GM12878 (cell line): ENCODE measurements at regions not wholly inside any gene's neighbourhood (a gene's known extent, or its start where the extent isn't known, plus 50 kb on each side); places are given as distances from the start of the nearest gene placed in this dataset.

Experiments
- ATAC-seq: fragments of 200-7000 bp; cut with Tn5 transposase; 3 replicates; pipeline ENCODE4 v1.9.1; 2020; ENCODE audit warnings: mild to moderate bottlenecking, moderate library complexity
- BruUV-seq: library from RNA; stranded (reverse); fragments of 400-500 nt; replicated peaks from 2 replicates; lab custom pipeline; 2021; lab: Mats Ljungman, UMichigan
- CTCF ChIA-PET: fragments of 300-600 bp; sonication (Branson Sonifier 250); formaldehyde crosslinking; extraction: SDS; loops from one replicate; lab custom pipeline; 2021; ENCODE audit warnings: inconsistent platforms; lab: Yijun Ruan, JAX
- POLR2A ChIA-PET: fragments of 350-600 bp; formaldehyde crosslinking; extraction: SDS; loops from one replicate; lab custom pipeline; 2021; ENCODE audit warnings: inconsistent platforms; lab: Charles Lee
- RAD21 ChIA-PET: fragments of 300-600 bp; sonication (Branson Sonifier 250); formaldehyde crosslinking; loops from one replicate; lab custom pipeline; 2023; ENCODE audit warnings: antibody characterized with exemption; ENCODE audit not compliant: unreplicated experiment; lab: Charles Lee
- SMC1A ChIA-PET: fragments of 300-600 bp; sonication (Branson Sonifier 250); formaldehyde crosslinking; loops from one replicate; lab custom pipeline; 2023; ENCODE audit not compliant: unreplicated experiment, uncharacterized antibody; lab: Charles Lee
- DNase-seq: peaks from one replicate; pipeline ENCODE4 v3.0.0-alpha.2; 2011; ENCODE audit warnings: low read depth, low spot score
- FAIRE-seq: peaks from 3 replicates; lab custom pipeline; 2011; peaks lifted over from hg19 to GRCh38; lab: Jason Lieb, UNC
- H2AFZ ChIP-seq: 2 replicates; pipeline ENCODE4 v1.6.0; 2011; ENCODE audit warnings: low read depth, low read length, control low read depth; ENCODE audit not compliant: control insufficient read depth
- H3K27ac ChIP-seq: 2 replicates; pipeline ENCODE4 v1.5.1; 2011; ENCODE audit warnings: control low read depth; ENCODE audit not compliant: control insufficient read depth, insufficient read depth
- H3K27me3 ChIP-seq, 2 experiments: replicated peaks in 1 of 2; 2 replicates each; pipeline versions ENCODE4 v1.6.0 to v1.6.1; 2011; ENCODE audit warnings: low read length in 1 of 2; ENCODE audit not compliant: control insufficient read depth in 2 of 2, insufficient read depth in 2 of 2
- H3K36me3 ChIP-seq, 2 experiments: 2 replicates each; pipeline ENCODE4 v1.5.1; 2011; ENCODE audit warnings: low read length in 1 of 2; ENCODE audit not compliant: control insufficient read depth in 2 of 2, insufficient read depth in 2 of 2
- H3K4me1 ChIP-seq: 2 replicates; pipeline ENCODE4 v1.6.1; 2011; ENCODE audit warnings: mild to moderate bottlenecking, low read length, moderate library complexity, mixed read lengths; ENCODE audit not compliant: control insufficient read depth, insufficient read depth
- H3K4me2 ChIP-seq: 2 replicates; pipeline ENCODE4 v1.6.0; 2011; ENCODE audit warnings: control low read depth; ENCODE audit not compliant: control insufficient read depth, insufficient read depth
- H3K4me3 ChIP-seq: fragments of 200-600 bp; sonication (generic); 2 replicates; pipeline ENCODE4 v1.5.1; 2016
- H3K79me2 ChIP-seq: 2 replicates; pipeline ENCODE4 v1.6.0; 2011; ENCODE audit warnings: low read length; ENCODE audit not compliant: control insufficient read depth, insufficient read depth
- H3K9ac ChIP-seq: 2 replicates; pipeline ENCODE4 v1.8.0; 2011; ENCODE audit warnings: low read length, control low read depth, mixed read lengths; ENCODE audit not compliant: control insufficient read depth, insufficient read depth
- H3K9me3 ChIP-seq: replicated peaks from 3 replicates; pipeline ENCODE4 v1.5.1; 2011; ENCODE audit warnings: mild to moderate bottlenecking, low read length; ENCODE audit not compliant: control insufficient read depth, insufficient read depth
- H4K20me1 ChIP-seq: 2 replicates; pipeline ENCODE4 v1.6.0; 2011; ENCODE audit not compliant: control insufficient read depth, insufficient read depth
- CHD2 ChIP-seq: IDR thresholded peaks from 2 replicates; pipeline ENCODE4 v1.6.1; 2011; ENCODE audit warnings: low read depth, low read length, improper control_type of control experiment, borderline replicate concordance
- EGR1 ChIP-seq, 2 experiments: IDR thresholded peaks; 1 replicate in 1 of 2; 2 replicates in 1 of 2; pipeline ENCODE4 v1.6.1; 2011 to 2012; ENCODE audit warnings: low read depth in 2 of 2, low read length in 2 of 2, borderline replicate concordance in 1 of 2, mild to moderate bottlenecking in 1 of 2, moderate library complexity in 1 of 2
- ETV6 ChIP-seq, 2 experiments: fragments of 450-650 bp in 1 of 2; IDR thresholded peaks in 1 of 2; conservative IDR thresholded peaks in 1 of 2; 2 replicates each; pipeline ENCODE4 v1.6.1; 2014; ENCODE audit warnings: antibody characterized with exemption in 1 of 2, borderline replicate concordance in 1 of 2, low read depth in 1 of 2, mild to moderate bottlenecking in 1 of 2, moderate library complexity in 1 of 2
- GATAD2B ChIP-seq: fragments of 450-650 bp; conservative IDR thresholded peaks from 2 replicates; pipeline ENCODE4 v1.6.1; 2017; ENCODE audit warnings: low read depth, mild to moderate bottlenecking, moderate library complexity
- MXI1 ChIP-seq: fragments of 150-350 bp; IDR thresholded peaks from 2 replicates; pipeline ENCODE4 v1.6.1; 2011; ENCODE audit warnings: low read depth, mild to moderate bottlenecking, inconsistent platforms, low read length, improper control_type of control experiment
- NRF1 ChIP-seq: conservative IDR thresholded peaks from 2 replicates; pipeline ENCODE4 v1.6.1; 2011; ENCODE audit warnings: mild to moderate bottlenecking, low read depth, low read length, improper control_type of control experiment
- PAX5 ChIP-seq: IDR thresholded peaks from 2 replicates; pipeline ENCODE4 v1.6.1; 2011; ENCODE audit warnings: low read depth, low read length, borderline replicate concordance
- SMC3 ChIP-seq: IDR thresholded peaks from 2 replicates; pipeline ENCODE4 v1.6.1; 2011; ENCODE audit warnings: low read length, improper control_type of control experiment, borderline replicate concordance
- STAT3 ChIP-seq: IDR thresholded peaks from 2 replicates; pipeline ENCODE4 v1.6.1; 2011; ENCODE audit warnings: low read depth, low read length, improper control_type of control experiment
- ZZZ3 ChIP-seq: IDR thresholded peaks from 2 replicates; pipeline ENCODE4 v1.6.1; 2011; ENCODE audit warnings: low read depth; ENCODE audit not compliant: control insufficient read depth, insufficient read length
- WGBS: methylation state at CpG from one replicate; pipeline ENCODE4 v1.1.6; 2016; ENCODE audit warnings: low lambda C conversion rate; ENCODE audit not compliant: insufficient replicate concordance, insufficient coverage; ENCODE audit errors: missing lambda C conversion rate; 5-methylcytosine and 5-hydroxymethylcytosine counted together
- in situ Hi-C: fragments of 300-500 bp; cut with MboI; formaldehyde crosslinking; loops from 9 replicates; pipeline ENCODE4 v1.14.3; 2018; ENCODE audit warnings: mixed read lengths
- intact Hi-C: fragments of 100-400 bp; cut with micrococcal nuclease; formaldehyde crosslinking; loops from one replicate; pipeline ENCODE4 v1.14.2; 2022; ENCODE audit not compliant: unreplicated experiment
- TF ChIP-seq, protein P1 (sequence below): fragments of 450-650 bp; IDR thresholded peaks from 2 replicates; pipeline ENCODE4 v1.6.1; 2018; ENCODE audit warnings: borderline replicate concordance, mild to moderate bottlenecking; ENCODE audit not compliant: partially characterized antibody
- TF ChIP-seq, protein P2 (sequence below): fragments of 450-650 bp; IDR thresholded peaks from 2 replicates; pipeline ENCODE4 v1.6.1; 2017; ENCODE audit warnings: mild to moderate bottlenecking, moderate library complexity
- TF ChIP-seq, protein P3 (sequence below): fragments of 450-650 bp; IDR thresholded peaks from 2 replicates; pipeline ENCODE4 v1.6.1; 2016; ENCODE audit warnings: mild to moderate bottlenecking, moderate library complexity, borderline replicate concordance

DNA sequence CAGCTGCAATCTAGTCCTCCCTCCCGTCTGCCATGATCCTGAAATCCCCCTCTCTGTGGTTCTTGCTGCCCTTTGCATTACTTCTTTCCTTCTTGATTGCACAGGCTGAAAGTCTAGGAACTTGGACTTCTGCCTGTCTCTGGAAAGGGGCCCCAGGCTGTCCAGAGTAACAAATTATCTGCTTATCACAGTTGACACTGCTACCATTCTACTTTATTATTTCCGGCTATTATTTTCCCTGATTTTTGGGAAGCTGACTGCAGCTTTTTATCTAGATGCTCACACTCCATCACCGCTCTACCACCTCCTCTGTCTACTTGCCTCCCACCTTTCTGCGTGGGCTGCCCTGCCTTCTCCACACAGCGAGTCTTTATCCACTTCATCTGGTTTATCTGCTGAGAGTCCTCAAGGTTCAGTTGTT, 202.1 kb upstream of the PLXNA2 start:
- ATAC-seq, result no peak
- intact Hi-C loops (no loop called here), in situ Hi-C loops (no loop called here)
- Histone ChIP-seq H4K20me1 (no peaks in the 10 kb centered on the region), H3K9me3 (no peaks in the 10 kb centered on the region; the same call in 2 of the 3 replicates), H3K27me3 (peaks cover 2 to 6% of the 10 kb centered on the region in 2 experiments; a peak in 1 of 4 replicates), H3K79me2 (no peaks in the 10 kb centered on the region), H3K4me1 (no peaks in the 10 kb centered on the region), H3K36me3 (no peaks in the 10 kb centered on the region), H3K27ac (no peak overlapping the region), H3K4me2 (no peak overlapping the region), H3K9ac (no peak overlapping the region), H2AFZ (no peak overlapping the region), H3K4me3 (no peak overlapping the region)
- CTCF ChIA-PET, result no interaction called here
- BruUV-seq, result no TSS peak
- FAIRE-seq, result no peak
- 38% methylated on average over 5 of the region's 5 CpGs for WGBS
- RAD21 ChIA-PET, result no interaction called here
- POLR2A ChIA-PET, result no interaction called here
- SMC1A ChIA-PET, result no interaction called here
- DNase-seq, result no peak
- TF ChIP-seq, protein P1, sequence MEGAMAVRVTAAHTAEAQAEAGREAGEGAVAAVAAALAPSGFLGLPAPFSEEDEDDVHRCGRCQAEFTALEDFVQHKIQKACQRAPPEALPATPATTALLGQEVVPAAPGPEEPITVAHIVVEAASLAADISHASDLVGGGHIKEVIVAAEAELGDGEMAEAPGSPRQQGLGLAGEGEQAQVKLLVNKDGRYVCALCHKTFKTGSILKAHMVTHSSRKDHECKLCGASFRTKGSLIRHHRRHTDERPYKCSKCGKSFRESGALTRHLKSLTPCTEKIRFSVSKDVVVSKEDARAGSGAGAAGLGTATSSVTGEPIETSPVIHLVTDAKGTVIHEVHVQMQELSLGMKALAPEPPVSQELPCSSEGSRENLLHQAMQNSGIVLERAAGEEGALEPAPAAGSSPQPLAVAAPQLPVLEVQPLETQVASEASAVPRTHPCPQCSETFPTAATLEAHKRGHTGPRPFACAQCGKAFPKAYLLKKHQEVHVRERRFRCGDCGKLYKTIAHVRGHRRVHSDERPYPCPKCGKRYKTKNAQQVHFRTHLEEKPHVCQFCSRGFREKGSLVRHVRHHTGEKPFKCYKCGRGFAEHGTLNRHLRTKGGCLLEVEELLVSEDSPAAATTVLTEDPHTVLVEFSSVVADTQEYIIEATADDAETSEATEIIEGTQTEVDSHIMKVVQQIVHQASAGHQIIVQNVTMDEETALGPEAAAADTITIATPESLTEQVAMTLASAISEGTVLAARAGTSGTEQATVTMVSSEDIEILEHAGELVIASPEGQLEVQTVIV, result no peak
- no peak for TF ChIP-seq ZZZ3
- TF ChIP-seq PAX5, result no peak
- TF ChIP-seq, protein P2, sequence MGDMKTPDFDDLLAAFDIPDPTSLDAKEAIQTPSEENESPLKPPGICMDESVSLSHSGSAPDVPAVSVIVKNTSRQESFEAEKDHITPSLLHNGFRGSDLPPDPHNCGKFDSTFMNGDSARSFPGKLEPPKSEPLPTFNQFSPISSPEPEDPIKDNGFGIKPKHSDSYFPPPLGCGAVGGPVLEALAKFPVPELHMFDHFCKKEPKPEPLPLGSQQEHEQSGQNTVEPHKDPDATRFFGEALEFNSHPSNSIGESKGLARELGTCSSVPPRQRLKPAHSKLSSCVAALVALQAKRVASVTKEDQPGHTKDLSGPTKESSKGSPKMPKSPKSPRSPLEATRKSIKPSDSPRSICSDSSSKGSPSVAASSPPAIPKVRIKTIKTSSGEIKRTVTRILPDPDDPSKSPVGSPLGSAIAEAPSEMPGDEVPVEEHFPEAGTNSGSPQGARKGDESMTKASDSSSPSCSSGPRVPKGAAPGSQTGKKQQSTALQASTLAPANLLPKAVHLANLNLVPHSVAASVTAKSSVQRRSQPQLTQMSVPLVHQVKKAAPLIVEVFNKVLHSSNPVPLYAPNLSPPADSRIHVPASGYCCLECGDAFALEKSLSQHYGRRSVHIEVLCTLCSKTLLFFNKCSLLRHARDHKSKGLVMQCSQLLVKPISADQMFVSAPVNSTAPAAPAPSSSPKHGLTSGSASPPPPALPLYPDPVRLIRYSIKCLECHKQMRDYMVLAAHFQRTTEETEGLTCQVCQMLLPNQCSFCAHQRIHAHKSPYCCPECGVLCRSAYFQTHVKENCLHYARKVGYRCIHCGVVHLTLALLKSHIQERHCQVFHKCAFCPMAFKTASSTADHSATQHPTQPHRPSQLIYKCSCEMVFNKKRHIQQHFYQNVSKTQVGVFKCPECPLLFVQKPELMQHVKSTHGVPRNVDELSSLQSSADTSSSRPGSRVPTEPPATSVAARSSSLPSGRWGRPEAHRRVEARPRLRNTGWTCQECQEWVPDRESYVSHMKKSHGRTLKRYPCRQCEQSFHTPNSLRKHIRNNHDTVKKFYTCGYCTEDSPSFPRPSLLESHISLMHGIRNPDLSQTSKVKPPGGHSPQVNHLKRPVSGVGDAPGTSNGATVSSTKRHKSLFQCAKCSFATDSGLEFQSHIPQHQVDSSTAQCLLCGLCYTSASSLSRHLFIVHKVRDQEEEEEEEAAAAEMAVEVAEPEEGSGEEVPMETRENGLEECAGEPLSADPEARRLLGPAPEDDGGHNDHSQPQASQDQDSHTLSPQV, result no peak
- TF ChIP-seq CHD2, result no peak
- no peak for TF ChIP-seq ETV6 (conservative IDR thresholded peaks at IDR 0.05 in 1 of 2, IDR thresholded peaks at IDR 0.05 in 1 of 2; ENCODE audit: borderline replicate concordance in 1 of 2, low read depth in 1 of 2)
- no peak for TF ChIP-seq NRF1
- no peak for TF ChIP-seq GATAD2B
- no peak for TF ChIP-seq STAT3
- TF ChIP-seq, protein P3, sequence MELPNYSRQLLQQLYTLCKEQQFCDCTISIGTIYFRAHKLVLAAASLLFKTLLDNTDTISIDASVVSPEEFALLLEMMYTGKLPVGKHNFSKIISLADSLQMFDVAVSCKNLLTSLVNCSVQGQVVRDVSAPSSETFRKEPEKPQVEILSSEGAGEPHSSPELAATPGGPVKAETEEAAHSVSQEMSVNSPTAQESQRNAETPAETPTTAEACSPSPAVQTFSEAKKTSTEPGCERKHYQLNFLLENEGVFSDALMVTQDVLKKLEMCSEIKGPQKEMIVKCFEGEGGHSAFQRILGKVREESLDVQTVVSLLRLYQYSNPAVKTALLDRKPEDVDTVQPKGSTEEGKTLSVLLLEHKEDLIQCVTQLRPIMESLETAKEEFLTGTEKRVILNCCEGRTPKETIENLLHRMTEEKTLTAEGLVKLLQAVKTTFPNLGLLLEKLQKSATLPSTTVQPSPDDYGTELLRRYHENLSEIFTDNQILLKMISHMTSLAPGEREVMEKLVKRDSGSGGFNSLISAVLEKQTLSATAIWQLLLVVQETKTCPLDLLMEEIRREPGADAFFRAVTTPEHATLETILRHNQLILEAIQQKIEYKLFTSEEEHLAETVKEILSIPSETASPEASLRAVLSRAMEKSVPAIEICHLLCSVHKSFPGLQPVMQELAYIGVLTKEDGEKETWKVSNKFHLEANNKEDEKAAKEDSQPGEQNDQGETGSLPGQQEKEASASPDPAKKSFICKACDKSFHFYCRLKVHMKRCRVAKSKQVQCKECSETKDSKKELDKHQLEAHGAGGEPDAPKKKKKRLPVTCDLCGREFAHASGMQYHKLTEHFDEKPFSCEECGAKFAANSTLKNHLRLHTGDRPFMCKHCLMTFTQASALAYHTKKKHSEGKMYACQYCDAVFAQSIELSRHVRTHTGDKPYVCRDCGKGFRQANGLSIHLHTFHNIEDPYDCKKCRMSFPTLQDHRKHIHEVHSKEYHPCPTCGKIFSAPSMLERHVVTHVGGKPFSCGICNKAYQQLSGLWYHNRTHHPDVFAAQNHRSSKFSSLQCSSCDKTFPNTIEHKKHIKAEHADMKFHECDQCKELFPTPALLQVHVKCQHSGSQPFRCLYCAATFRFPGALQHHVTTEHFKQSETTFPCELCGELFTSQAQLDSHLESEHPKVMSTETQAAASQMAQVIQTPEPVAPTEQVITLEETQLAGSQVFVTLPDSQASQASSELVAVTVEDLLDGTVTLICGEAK, result no peak
- no peak for TF ChIP-seq EGR1 (IDR thresholded peaks at IDR 0.05; ENCODE audit: borderline replicate concordance in 1 of 2, low read depth in 2 of 2, low read length in 2 of 2)
- no peak for TF ChIP-seq SMC3
- TF ChIP-seq MXI1, result no peak
